ENCODE measurements at regions not wholly inside any gene's neighbourhood (a gene's known extent, or its start where the extent isn't known, plus 50 kb on each side); places are given as distances from the start of the nearest gene placed in this dataset.

DNA sequence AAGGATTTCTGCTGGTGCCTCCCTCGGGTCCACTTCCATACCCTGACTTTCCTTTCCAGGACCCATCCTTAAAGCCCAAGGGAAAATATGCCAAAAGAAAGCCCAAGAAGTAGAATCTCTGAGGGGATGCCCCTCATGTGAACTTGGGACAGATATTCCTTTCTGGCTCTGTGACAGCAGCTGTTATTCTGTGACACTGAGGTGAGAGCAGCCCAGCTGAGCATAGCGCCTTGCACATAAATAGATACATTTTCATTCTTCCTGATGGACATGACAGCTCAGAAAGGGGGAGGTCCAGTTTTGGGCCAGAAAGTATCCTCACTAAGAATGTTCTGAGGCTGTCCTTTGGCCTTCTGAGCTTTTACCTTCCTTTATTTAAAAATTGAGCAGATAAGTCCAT, 353.2 kb downstream of the SAMD5 start:
- intact Hi-C loops (cut with DNase I): no loop called here
- Histone ChIP-seq H3K9me3 (ENCODE audit: control insufficient read depth in 2 of 3, insufficient read depth in 1 of 3, low read length in 3 of 3) (no peaks in the 10 kb centered on the region), H3K9ac (ENCODE audit: low read length in 3 of 3) (no peak overlapping the region), H3K36me3 (ENCODE audit: control insufficient read depth in 2 of 3, insufficient read depth in 3 of 3, low read length in 3 of 3) (no peaks in the 10 kb centered on the region), H3K27ac (ENCODE audit: low read depth in 2 of 2, low read length in 2 of 2) (no peak overlapping the region), H3K27me3 (ENCODE audit: control insufficient read depth, insufficient read depth, low read length) (no peaks in the 10 kb centered on the region), H3K4me3 (ENCODE audit: low read length in 3 of 3) (no peak overlapping the region), H3K4me1 (ENCODE audit: control insufficient read depth in 2 of 3, insufficient read depth in 2 of 3, low read depth in 1 of 3, low read length in 3 of 3) (no peaks in the 10 kb centered on the region)
- DNase-seq (no peak), FAIRE-seq (no peak)
- no peak for TF ChIP-seq CTCF (IDR thresholded peaks at IDR 0.05; ENCODE audit: borderline replicate concordance, extremely low read depth, insufficient read depth)

DNA sequence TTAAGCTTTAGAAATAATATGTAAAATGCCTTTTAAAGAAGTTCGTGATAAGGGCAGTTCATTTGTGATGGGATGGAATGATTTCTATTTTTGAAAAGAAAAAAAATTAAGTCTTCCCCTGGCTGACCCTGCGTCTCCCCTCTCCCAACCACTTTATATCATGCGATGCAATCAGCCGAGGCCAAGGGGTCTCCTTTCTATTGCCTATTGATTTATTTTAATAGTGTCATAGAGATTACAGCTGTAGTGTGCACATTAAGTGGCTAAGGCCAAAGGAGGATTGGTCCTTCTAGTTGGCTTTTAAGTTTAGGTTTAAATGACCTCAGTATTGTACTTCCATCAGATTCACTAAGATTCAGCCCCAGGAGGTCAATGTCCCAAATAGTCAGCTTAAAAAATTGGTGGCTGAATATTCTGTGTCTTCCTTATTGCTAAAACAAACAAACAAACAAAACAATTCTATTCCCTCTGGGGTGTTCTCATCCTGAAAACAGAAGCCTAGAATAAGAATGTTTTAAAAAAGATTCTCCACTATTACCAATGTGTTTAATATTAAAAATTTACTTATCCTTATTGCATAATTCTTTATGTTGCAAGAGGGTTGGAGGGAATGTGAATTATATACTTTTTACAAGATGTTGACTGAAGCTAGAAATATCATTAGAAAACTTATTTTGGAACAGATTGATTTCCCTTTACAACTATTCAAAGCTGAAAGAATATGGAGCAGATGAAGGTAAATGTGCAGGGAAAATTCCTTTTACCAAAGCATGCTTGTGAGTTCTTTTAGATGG, 359.1 kb downstream of the SAMD5 start:
- Histone ChIP-seq H3K36me3 (ENCODE audit: control insufficient read depth in 2 of 3, insufficient read depth in 3 of 3, low read length in 3 of 3) (no peaks in the 10 kb centered on the region), H3K27me3 (ENCODE audit: control insufficient read depth, insufficient read depth, low read length) (no peaks in the 10 kb centered on the region), H3K27ac (ENCODE audit: low read depth in 2 of 2, low read length in 2 of 2) (no peak overlapping the region), H3K9me3 (ENCODE audit: control insufficient read depth in 2 of 3, insufficient read depth in 1 of 3, low read length in 3 of 3) (no peaks in the 10 kb centered on the region), H3K9ac (ENCODE audit: low read length in 3 of 3) (no peak overlapping the region), H3K4me3 (ENCODE audit: low read length in 3 of 3) (no peak overlapping the region), H3K4me1 (ENCODE audit: control insufficient read depth in 2 of 3, insufficient read depth in 2 of 3, low read depth in 1 of 3, low read length in 3 of 3) (peaks cover 0 to 2% (median 0%) of the 10 kb centered on the region in 3 donors)
- no peak for TF ChIP-seq CTCF (IDR thresholded peaks at IDR 0.05; ENCODE audit: borderline replicate concordance, extremely low read depth, insufficient read depth)
- DNase-seq (no peak), FAIRE-seq (no peak)
- intact Hi-C loops (cut with DNase I): no loop called here

GRCh38 chr6:147868427-147869190, 360.1 kb downstream of the SAMD5 start:
- no peak overlapping the region for H3K9ac ChIP-seq (ENCODE audit: low read length in 3 of 3)
- no peaks in the 10 kb centered on the region for H3K36me3 ChIP-seq (ENCODE audit: control insufficient read depth in 2 of 3, insufficient read depth in 3 of 3, low read length in 3 of 3)
- no peak overlapping the region for H3K4me3 ChIP-seq (ENCODE audit: low read length in 3 of 3)
- H3K9me3 ChIP-seq (ENCODE audit: control insufficient read depth in 2 of 3, insufficient read depth in 1 of 3, low read length in 3 of 3): no peaks in the 10 kb centered on the region
- peaks cover 0 to 2% (median 0%) of the 10 kb centered on the region in 3 donors for H3K4me1 ChIP-seq (ENCODE audit: control insufficient read depth in 2 of 3, insufficient read depth in 2 of 3, low read depth in 1 of 3, low read length in 3 of 3)
- DNase-seq (peak in 2 of 5 donors; percentile 26 to 39), FAIRE-seq (no peak)
- H3K27ac ChIP-seq (ENCODE audit: low read depth in 2 of 2, low read length in 2 of 2): no peak overlapping the region
- H3K27me3 ChIP-seq (ENCODE audit: control insufficient read depth, insufficient read depth, low read length): no peaks in the 10 kb centered on the region
- intact Hi-C loops (cut with DNase I): no loop called here
- no peak for TF ChIP-seq CTCF (IDR thresholded peaks at IDR 0.05; ENCODE audit: borderline replicate concordance, extremely low read depth, insufficient read depth)

Measured in kidney (tissue), 13 donors.